GM18951 (cell line): ENCODE measurements at regions not wholly inside any gene's neighbourhood (a gene's known extent, or its start where the extent isn't known, plus 50 kb on each side); places are given as distances from the start of the nearest gene placed in this dataset.

ENCODE experiments used
- POLR2A ChIP-seq: IDR thresholded peaks from 4 replicates; pipeline ENCODE4 v1.6.1; 2011; ENCODE audit warnings: mild to moderate bottlenecking; ENCODE audit not compliant: insufficient read length, insufficient read depth; ENCODE audit errors: extremely low read depth
- in situ Hi-C: fragments of 300-500 bp; cut with MboI; formaldehyde crosslinking; loops from one replicate; pipeline ENCODE4 v1.12.0; 2022; ENCODE audit warnings: low sequenced_read_pairs, mixed read lengths, inconsistent platforms; ENCODE audit not compliant: unreplicated experiment

DNA sequence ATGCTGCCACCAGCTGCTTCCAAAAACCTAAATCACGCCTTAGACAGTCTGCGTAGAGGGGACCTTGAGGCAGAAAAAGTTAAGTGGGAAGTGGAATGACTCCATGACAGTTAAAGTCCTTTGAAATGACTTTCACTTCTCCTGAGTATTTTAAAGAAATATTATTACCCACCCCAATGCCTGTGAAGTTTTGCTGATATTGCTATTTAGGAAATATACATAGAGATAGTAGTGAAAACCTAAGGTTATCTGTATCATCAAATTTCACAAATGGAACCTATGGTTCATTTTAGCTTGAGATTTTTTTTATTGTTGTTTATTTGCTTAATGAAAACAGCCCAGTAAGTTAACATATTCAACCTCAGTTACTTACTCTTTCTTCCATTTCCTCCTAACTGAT, 182.1 kb upstream of the FBXL4 start:
- in situ Hi-C loops: no loop called here
- TF ChIP-seq POLR2A: no peak

DNA sequence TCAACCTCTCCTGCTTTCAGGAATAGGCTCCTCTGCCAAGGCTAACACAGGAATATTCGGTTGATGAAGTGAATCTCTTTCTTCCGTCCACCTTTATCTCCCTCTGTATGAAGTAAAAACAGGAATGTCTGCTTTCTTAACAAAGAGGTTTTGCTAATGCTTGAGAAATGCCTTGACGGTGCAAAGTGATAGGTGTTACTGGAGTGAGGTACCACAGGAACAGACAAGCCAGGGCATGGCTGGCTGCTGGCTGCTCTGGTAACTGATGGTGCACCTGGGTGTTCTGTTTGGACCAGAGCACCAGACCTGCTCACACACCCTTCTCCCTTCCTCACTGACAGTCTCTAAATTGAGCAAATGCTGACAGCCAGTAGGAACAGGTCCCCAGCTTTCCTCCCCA, 174.0 kb upstream of the FBXL4 start:
- in situ Hi-C loops: loop anchor here (25.0 kb wide), 2 partner anchors 259 to 1634 kb away; no protein-coding TSS in a partner anchor

DNA sequence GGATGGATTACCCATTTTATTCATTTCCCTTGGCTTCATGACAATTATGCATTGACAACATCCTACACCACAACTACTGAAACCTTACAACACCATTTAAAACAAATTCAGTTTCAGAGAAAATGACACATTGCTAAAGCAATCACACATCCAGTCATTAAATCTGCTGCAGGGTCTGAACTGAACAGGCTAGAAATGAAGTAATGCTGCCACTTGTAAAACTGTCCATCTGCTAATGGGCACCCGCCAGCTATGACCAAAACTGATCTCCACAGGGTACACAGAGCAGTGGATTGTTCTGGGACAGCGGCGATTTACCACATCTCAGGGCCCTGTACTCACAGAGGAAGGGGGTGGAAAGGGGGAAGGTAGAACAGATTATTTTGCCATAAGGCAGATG, 172.9 kb upstream of the FBXL4 start:
- in situ Hi-C loops: loop anchor here (25.0 kb wide), 2 partner anchors 258 to 1633 kb away; no protein-coding TSS in a partner anchor
- TF ChIP-seq POLR2A: no peak

More for the DNA sequence above, 174.0 kb upstream of the FBXL4 start:
- TF ChIP-seq POLR2A: no peak

DNA sequence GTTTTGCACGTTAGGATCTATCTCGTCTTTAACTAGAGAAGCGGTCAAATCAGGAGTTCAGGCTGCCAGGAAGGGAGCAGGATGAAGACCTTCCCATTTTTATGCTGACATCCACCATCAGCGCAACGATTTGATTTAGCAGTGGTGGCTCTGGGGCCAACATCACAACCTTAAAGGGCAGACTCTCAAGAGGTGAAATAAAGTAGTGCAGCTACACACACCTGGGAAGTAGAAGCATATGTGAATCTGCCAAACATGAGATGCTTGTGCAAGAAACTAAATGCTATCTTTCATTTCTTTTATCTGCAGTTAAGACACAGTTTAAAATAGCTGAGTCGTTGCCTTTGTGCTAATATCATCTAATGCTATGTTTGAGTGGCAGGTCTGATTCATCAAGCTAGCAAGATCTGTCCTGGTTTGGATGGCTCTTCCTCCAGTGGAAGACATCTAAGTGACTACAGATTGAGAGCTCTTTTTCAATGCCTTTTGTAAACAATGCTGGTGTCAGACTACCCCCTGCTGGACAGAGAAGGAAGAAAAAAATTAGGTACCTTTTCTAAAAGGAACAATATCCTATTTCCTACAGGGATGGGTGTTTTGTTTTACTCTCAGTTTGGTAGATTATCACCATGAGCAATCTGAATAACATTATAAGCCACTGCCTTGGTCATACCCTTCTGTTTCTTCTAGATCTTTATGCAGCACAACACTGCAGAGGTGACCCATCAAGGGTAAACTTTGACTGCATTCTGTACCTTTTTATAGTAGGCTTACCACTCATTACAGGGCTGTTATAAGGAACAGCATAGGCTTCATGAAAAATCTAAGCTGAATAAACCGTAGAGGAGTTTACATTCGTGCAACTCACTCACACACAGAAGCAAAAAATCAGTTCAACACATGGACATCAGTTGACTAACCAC, 171.6 kb upstream of the FBXL4 start:
- TF ChIP-seq POLR2A: no peak
- in situ Hi-C loops: loop anchor here (25.0 kb wide), 2 partner anchors 257 to 1632 kb away; no protein-coding TSS in a partner anchor

DNA sequence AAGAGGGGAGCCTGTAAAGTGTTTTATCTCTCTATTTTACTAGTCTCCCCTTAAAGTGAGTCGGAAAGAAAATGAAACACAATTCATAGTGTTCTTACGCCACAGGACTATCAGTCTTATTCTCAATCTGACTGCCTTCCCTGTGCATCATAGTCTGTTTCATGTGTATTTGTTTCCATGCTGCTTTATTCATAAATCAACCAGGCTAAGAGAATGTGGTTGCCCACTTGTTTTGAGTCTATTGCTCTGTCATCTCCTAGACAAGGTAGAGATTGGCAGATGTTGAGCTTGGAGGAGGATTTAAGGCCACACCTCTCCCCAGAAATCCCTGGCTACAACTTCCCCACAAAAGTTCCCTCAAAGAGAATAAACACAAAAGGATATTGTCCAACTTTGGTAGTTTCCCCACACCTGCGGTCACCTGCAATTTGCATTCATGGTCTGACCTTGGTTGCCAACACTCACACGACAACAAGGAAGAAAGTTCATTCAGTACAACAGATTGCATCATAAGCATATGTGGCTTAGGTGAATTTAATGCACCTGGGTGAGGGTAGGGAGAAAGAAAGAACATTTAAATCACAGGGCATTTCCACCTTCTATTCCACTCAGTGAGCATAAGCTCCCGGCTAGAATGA, 167.1 kb upstream of the FBXL4 start:
- no peak for TF ChIP-seq POLR2A
- in situ Hi-C loops: loop anchor here (25.0 kb wide), 2 partner anchors 253 to 1628 kb away; no protein-coding TSS in a partner anchor

DNA sequence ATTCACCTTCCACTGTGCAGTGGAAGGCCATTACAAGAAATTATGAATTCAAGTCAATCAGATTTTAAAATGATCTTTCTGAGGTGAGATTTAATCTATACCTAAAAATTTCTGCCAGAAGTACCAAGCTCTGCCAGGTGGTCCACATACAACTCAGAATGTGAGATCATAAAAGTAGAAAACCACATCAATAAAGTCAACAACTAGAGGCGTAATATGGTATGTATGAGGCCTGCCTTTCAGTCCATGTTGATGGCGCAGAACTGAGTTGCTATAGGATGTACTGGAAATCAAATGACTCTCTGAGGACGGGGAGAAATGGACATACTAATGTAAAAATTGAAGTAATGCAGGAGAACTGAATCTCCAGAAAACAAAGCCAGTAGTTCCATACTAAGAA, 163.8 kb upstream of the FBXL4 start:
- TF ChIP-seq POLR2A: no peak
- in situ Hi-C loops: loop anchor here (25.0 kb wide), 2 partner anchors 249 to 1624 kb away; no protein-coding TSS in a partner anchor

DNA sequence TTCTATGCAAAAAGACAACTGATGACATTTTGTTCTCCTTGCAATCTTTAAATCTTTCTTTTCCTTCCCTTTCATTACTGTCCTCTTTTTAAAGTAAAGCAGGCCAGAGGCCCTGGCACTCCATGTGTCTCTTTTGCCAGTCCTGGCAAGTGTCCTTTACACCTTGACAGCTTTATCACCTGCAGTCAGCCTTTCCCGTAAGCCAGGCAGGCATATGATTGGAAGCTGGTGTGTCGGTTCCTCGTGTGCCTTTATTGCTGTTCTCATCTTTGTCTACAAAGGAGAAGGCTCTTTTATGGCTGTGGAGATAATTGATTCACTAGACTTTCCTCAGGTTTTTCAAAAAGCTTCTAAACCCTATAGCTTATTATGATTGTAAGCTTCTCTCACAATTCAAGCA, 162.3 kb upstream of the FBXL4 start:
- TF ChIP-seq POLR2A: no peak
- in situ Hi-C loops: loop anchor here (25.0 kb wide), 2 partner anchors 248 to 1623 kb away; no protein-coding TSS in a partner anchor

DNA sequence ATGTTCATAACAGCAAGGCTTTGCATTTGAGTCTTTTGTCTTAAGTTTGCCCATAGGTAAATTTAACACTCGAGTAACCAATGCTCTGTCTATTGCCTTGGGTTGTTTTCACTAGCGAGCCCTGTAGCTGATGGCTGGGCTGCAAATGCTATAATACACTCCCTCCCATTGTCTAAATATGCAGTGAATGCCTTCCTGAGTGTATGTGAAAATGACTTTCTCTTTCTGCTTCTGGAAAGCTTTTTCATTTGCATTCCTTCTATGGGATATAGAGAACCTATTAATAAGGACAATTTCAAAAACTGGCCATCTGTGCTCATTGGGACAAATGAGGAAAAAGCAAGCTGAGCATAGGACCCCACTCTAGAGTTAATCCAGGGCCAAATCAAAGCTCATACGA, 156.5 kb upstream of the FBXL4 start:
- in situ Hi-C loops: loop anchor here (25.0 kb wide), 2 partner anchors 242 to 1617 kb away; no protein-coding TSS in a partner anchor
- TF ChIP-seq POLR2A: no peak

DNA sequence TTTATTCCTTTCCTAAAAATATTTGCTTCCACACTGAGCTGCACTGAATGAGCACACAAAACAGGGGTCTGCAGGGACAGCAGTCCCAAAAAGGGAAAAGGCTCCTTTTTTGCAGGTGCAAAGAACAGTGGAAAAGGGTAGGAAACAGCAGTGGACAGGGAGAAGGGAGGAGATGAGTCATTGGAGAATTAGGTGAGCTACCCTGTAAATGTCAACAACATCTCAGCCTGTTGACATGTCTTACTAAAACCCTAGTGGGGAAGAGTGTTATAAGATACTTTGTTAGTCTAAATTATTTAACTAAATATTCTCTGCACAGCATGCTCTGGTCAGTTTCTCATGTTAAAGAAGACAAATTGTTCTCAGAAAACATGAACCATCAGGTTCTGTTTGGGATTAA, 151.5 kb upstream of the FBXL4 start:
- in situ Hi-C loops: no loop called here
- no peak for TF ChIP-seq POLR2A

DNA sequence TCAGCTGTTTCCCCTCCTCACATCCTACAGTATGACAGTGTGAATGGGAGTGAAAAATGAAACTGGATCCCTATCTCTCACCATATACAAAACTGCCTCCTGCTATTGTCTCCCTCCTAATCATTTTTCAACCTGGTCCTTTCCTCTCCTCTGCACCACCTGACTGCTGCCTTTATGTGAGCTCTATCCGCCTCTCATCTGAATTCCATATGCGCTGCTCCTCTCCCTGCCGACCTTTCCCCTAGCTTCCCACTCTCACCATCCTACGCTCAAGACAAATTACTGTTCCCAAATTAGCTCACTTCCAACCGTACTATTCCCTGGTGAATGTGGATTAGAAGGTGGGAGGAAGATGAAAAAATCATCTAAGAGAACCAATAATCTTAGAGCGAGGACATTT, 148.4 kb upstream of the FBXL4 start:
- in situ Hi-C loops: no loop called here
- no peak for TF ChIP-seq POLR2A

DNA sequence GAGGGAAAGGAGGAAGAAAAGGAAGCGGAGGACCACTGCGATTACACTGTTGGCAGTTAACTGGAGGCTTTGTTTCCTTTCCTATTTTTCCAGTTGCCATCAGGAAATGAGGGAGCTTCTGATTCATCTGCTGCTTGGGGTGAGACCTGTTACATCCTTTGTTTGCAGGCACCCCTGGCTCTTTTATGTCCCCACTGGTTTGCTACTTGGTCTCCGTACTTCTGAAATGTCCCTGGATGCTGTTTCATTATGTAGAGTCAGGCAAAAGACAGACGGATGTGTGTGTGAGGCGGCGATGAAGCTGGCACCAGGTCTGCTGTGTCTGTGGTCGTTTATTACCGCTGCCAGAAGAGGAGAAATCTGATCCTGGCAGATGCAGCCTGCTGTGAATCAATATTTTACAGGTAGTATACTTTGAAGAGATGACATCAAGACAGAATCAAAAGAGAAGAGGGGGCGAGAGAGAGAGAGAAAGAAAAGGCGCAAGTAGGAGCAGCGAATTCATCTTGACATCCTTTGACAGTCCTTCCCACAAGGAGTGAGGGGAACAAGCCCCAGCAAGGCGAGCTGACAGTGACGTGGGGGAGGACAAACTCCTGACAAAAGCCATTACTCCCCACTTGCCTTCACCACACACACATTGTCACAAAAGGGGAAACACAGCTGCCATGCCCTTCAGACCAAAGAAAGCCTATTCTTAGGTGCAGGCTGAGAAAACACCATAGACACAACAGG, 145.9 kb upstream of the FBXL4 start:
- in situ Hi-C loops: no loop called here
- no peak for TF ChIP-seq POLR2A

DNA sequence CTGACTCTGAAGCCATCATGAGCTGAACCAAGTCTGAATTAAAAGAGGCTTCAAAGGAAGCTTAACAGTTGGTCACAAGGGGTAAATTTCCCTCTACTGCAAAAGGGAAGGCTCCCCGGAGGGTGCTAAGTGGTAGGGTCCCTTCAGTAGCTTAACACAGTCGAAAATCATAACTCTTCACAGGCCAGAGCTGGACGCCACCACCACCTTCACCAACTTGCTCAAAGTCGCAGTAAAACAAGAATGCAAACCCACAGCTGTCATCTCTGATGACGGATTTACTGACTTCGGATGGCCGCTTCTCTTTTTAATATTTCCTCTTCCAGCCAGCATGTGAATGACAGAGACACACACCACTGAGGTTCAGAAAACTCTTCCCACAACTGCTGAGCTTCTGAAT, 144.7 kb upstream of the FBXL4 start:
- TF ChIP-seq POLR2A: no peak

DNA sequence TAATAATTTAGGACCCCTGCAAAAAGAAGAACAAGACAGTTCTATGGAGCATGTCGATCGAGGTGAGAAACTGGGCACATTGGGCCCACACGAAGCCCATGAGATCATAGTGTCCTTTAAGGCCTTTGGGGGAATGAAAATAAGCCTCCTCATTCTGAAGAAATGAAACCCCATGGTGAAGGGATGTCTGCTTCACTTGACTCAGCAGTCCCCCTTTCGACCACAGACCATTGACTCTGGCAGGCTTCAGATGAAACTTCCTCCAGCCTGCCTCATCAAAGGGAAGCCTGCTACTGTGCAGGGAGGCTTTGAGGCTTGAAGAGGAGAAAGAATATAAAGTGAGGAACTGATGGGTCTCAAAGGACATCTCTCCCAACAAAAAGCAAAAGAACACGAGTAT, 144.2 kb upstream of the FBXL4 start:
- no peak for TF ChIP-seq POLR2A
- in situ Hi-C loops: no loop called here

More for the DNA sequence above, 144.7 kb upstream of the FBXL4 start:
- in situ Hi-C loops: no loop called here

DNA sequence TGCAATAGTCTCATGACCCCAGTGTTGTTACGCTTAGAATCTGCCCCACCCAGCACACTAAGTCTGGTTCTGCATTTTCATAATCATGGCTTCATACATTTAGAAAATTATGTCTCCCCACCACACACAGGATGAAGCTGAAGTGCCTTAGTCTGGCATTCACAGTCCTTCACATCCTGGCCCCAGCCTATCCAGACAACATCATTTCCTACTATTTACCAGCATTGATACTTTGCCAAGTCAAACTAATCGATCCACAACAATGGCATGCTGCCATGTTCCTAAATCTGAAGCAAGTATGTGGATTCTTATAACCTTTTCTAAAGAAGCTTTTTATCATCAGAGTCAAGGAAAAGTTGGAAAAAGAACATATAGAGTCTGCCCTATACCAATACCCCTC, 132.4 kb upstream of the FBXL4 start:
- no peak for TF ChIP-seq POLR2A
- in situ Hi-C loops: no loop called here
